ENCODE measurements at regions not wholly inside any gene's neighbourhood (a gene's known extent, or its start where the extent isn't known, plus 50 kb on each side); places are given as distances from the start of the nearest gene placed in this dataset.

GRCh38 chr16:79725051-79725450, 124.5 kb upstream of the MAF start:
- TF ChIP-seq CTCF (IDR thresholded peaks at IDR 0.05; ENCODE audit: extremely low read depth in 1 of 2, insufficient read depth in 1 of 2, low read depth in 1 of 2, low read length in 2 of 2) = no peak
- TF ChIP-seq EZH2 (IDR thresholded peaks at IDR 0.05; ENCODE audit: borderline replicate concordance, low read depth, low read length, severe bottlenecking) = no peak
- no peak for TF ChIP-seq POLR2AphosphoS5 (IDR thresholded peaks at IDR 0.05; ENCODE audit: insufficient read depth, low read depth, low read length)
- no peak for TF ChIP-seq MYC (IDR thresholded peaks at IDR 0.05; ENCODE audit: low read depth, low read length)

Data from endothelial cell of umbilical vein (primary cell).